Esophagus squamous epithelium (tissue), 4 donors: ENCODE measurements at regions not wholly inside any gene's neighbourhood (a gene's known extent, or its start where the extent isn't known, plus 50 kb on each side); places are given as distances from the start of the nearest gene placed in this dataset.

ENCODE experiments used
- CTCF ChIP-seq, 6 experiments: fragments of 450-650 bp in 4 of 6; fragments of 200-600 bp in 2 of 6; sonication (generic) in 2 of 6; IDR thresholded peaks; one replicate each; pipeline ENCODE4 v1.5.1; 2016 to 2019; ENCODE audit warnings: antibody characterized with exemption in 6 of 6, mild to moderate bottlenecking in 4 of 6, moderate library complexity in 4 of 6
- POLR2A ChIP-seq, 4 donors: fragments of 450-650 bp; IDR thresholded peaks; one replicate each; pipeline ENCODE4 v1.6.1; 2017; ENCODE audit warnings: antibody characterized with exemption in 4 of 4, mild to moderate bottlenecking in 4 of 4, moderate library complexity in 3 of 4

GRCh38 chr17:68812876-68813584 is 142.2 kb downstream of the ABCA8 start:
- no peak for TF ChIP-seq POLR2A (IDR thresholded peaks at IDR 0.05)
- TF ChIP-seq CTCF (IDR thresholded peaks at IDR 0.05), result no peak
